Endothelial cell (in vitro differentiated cells): ENCODE measurements at regions not wholly inside any gene's neighbourhood (a gene's known extent, or its start where the extent isn't known, plus 50 kb on each side); places are given as distances from the start of the nearest gene placed in this dataset.

ENCODE experiments used
- DNase-seq: peaks from one replicate; pipeline ENCODE4 v3.0.0; 2021; ENCODE audit warnings: low spot score
- H3K27ac Mint-ChIP-seq: one replicate; pipeline ENCODE4 v1.8.0; 2021; ENCODE audit warnings: mixed read lengths, inconsistent platforms; ENCODE audit not compliant: unreplicated experiment
- H3K27me3 Mint-ChIP-seq: one replicate; pipeline ENCODE4 v1.8.0; 2021; ENCODE audit warnings: mild to moderate bottlenecking, moderate library complexity, mixed read lengths, inconsistent platforms; ENCODE audit not compliant: unreplicated experiment
- H3K36me3 Mint-ChIP-seq: one replicate; pipeline ENCODE4 v1.8.0; 2021; ENCODE audit warnings: mild to moderate bottlenecking, low read depth, mixed read lengths, inconsistent platforms; ENCODE audit not compliant: unreplicated experiment
- H3K4me1 Mint-ChIP-seq: one replicate; pipeline ENCODE4 v1.8.0; 2021; ENCODE audit warnings: mild to moderate bottlenecking, mixed read lengths, inconsistent platforms; ENCODE audit not compliant: unreplicated experiment
- H3K4me3 Mint-ChIP-seq: one replicate; pipeline ENCODE4 v1.8.0; 2021; ENCODE audit warnings: mild to moderate bottlenecking, mixed read lengths, inconsistent platforms; ENCODE audit not compliant: unreplicated experiment
- H3K9me3 Mint-ChIP-seq: one replicate; pipeline ENCODE4 v1.8.0; 2021; ENCODE audit warnings: mixed read lengths, inconsistent platforms; ENCODE audit not compliant: unreplicated experiment
- CTCF ChIP-seq: fragments of 200-600 bp; sonication (generic); IDR thresholded peaks from one replicate; pipeline ENCODE4 v1.5.0; 2021; ENCODE audit warnings: antibody characterized with exemption; ENCODE audit not compliant: unreplicated experiment

- Mint-ChIP-seq H3K27me3 (no peaks in the 10 kb centered on the region), H3K4me1 (peaks cover 19% of the 10 kb centered on the region), H3K36me3 (no peaks in the 10 kb centered on the region), H3K4me3 (no peak overlapping the region), H3K9me3 (no peaks in the 10 kb centered on the region), H3K27ac (no peak overlapping the region)
- no peak for TF ChIP-seq CTCF
- no peak for DNase-seq
Observed at GRCh38 chr2:128395640-128396499, 77.2 kb upstream of the HS6ST1 start.

GRCh38 chr2:128396500-128396891 is 77.8 kb upstream of the HS6ST1 start:
- H3K4me3 Mint-ChIP-seq = peak overlapping the region; percentile 74
- H3K9me3 Mint-ChIP-seq = no peaks in the 10 kb centered on the region
- H3K4me1 Mint-ChIP-seq = peaks cover 19% of the 10 kb centered on the region
- H3K27ac Mint-ChIP-seq = no peak overlapping the region
- no peaks in the 10 kb centered on the region for H3K36me3 Mint-ChIP-seq
- DNase-seq = no peak
- H3K27me3 Mint-ChIP-seq = no peaks in the 10 kb centered on the region
- TF ChIP-seq CTCF = no peak

- no peaks in the 10 kb centered on the region for H3K9me3 Mint-ChIP-seq
- no peak for TF ChIP-seq CTCF
- no peak for DNase-seq
Observed at GRCh38 chr2:128396946-128397345, 78.3 kb upstream of the HS6ST1 start.

GRCh38 chr2:128399256-128399655 is 80.6 kb upstream of the HS6ST1 start:
- no peaks in the 10 kb centered on the region for H3K36me3 Mint-ChIP-seq
- H3K4me3 Mint-ChIP-seq = no peak overlapping the region
- H3K9me3 Mint-ChIP-seq = no peaks in the 10 kb centered on the region
- TF ChIP-seq CTCF = no peak
- DNase-seq = no peak
- H3K4me1 Mint-ChIP-seq = peaks cover 22% of the 10 kb centered on the region
- peaks cover 2% of the 10 kb centered on the region for H3K27me3 Mint-ChIP-seq
- H3K27ac Mint-ChIP-seq = no peak overlapping the region

More at GRCh38 chr2:128396946-128397345, 78.3 kb upstream of the HS6ST1 start:
- Mint-ChIP-seq H3K36me3 (no peaks in the 10 kb centered on the region), H3K4me3 (peak overlapping the region; percentile 74), H3K27me3 (no peaks in the 10 kb centered on the region), H3K4me1 (peaks cover 19% of the 10 kb centered on the region), H3K27ac (no peak overlapping the region)

- Mint-ChIP-seq H3K36me3 (no peaks in the 10 kb centered on the region), H3K9me3 (no peaks in the 10 kb centered on the region), H3K27me3 (peaks cover 2% of the 10 kb centered on the region), H3K4me1 (peaks cover 22% of the 10 kb centered on the region), H3K27ac (no peak overlapping the region), H3K4me3 (no peak overlapping the region)
- no peak for DNase-seq
- TF ChIP-seq CTCF = no peak
Observed at GRCh38 chr2:128399690-128400291, 81.1 kb upstream of the HS6ST1 start.
